Left hindlimb (tissue), 1 donor: ENCODE measurements at regions not wholly inside any gene's neighbourhood (a gene's known extent, or its start where the extent isn't known, plus 50 kb on each side); places are given as distances from the start of the nearest gene placed in this dataset.
A peak's percentile ranks its signal among the peaks of the same experiment; 100 is the strongest.

Experiments
- DNase-seq: peaks from one replicate; pipeline ENCODE4 v3.0.0-alpha.2; 2018

DNA sequence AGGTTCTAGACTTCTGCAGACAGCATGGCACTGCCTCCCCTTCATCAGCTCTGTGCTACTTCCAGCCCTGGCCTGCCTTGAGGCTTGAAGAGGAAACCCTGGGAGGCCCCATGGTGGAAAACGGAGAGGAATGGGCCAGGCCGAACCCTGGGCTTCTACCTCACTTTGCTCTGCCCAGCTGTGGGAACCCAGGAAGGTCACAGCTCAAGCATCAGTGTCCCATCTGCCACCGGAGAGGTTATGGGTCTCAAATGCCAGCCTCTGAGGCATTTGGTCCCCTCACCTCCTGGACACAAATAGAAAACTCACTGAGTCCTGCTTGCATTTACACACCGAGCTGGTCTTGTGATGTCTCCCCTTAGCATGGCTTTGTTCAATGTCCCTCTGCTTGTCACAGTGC, 80.1 kb upstream of the ALDH1B1 start:
- no peak for DNase-seq

GRCh38 chr9:38311382-38312270, 80.9 kb upstream of the ALDH1B1 start:
- DNase-seq, result peak; percentile 57

- no peak for DNase-seq
These were observed 82.9 kb upstream of the ALDH1B1 start for GRCh38 chr9:38309324-38310195.

DNA sequence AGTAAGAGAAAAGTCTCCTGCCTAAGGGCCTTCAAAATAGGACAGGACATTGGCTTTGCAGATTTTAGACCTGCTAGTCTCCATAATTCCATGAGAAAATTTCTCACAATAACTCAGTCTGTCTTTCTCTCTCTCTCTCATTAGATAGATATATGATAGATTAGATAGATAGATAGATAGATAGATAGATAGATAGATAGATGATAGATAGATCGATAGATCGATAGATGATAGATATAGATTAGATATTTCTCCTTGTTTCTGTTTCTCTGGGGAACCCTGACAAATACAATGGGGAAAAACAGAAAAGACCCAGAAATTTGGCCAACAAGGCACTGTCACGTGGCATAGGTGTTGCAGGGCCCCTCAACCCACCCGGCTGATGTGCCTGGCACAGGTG, 84.4 kb upstream of the ALDH1B1 start:
- no peak for DNase-seq

DNA sequence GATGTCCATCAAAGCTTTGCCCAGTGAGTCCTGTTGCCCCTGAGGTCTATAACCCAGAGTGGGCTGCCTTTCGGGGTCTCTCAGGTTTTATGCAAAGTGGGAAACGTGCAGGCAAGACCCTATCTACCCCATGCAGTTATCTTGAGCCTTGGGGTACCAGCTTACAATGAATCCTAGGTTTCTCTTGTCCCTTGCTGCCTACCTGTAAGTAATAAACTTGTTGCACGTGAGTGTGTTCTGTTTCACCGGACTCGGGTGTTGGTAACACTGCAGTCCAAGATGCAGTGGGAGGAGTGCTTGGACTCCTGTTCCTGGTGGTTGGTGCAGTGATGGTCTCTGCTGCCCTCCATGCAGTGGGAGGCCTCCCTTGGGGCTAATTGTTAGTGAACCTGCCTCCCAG, 85.6 kb upstream of the ALDH1B1 start:
- DNase-seq, result no peak

DNA sequence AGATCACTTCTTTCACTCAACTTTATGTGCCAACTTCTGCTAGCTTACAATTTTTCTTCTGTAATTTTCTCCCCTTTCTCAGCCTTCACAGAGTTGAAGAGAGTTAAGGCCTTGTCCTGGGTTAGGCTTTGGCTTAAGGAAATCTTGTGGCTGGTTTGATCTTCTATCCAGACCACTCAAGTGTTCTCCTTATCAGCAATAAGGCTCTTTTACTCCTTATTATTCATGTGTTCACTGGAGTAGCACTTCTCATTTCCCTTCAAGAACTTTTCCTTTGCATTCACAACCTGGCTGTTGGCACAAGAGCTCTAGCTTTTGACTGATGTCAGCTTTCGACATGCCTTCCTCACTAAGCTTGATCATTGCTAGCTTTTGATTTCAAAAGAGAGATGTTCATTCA, 86.9 kb upstream of the ALDH1B1 start:
- DNase-seq, result no peak

DNA sequence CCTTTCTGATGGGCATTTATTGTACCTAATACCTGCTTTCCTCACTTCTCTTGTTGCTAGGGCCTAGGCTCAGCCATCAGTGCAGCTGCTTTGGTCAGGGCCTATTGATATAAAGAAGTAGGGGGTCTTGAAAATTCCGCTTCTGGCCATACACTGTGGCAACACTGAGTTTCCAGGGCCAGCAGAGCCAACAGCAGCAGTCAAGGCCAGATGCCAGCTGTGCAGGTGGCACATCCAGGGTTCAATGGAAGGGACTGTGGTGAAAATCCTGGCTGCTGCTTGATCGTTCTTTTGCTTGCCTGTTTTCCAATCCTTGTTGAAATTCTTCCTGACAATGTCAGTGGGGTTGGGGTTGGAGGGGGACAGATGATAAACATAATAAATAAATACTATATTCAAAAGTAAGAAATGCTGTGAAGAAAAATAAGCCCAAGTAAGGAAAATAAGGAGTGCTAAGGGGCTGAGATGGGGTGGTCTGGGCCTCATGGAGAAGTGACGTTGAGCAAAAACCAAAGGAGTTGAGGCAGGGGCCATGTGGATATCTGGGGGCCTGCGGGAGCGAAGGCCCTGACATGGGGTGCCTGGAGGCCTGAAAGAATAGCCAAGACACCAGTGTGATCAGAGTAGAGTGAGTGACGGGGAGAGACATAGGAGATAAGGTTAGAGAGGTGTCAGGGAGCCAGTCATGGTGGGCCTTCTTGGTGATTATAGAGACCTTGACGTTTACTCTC, 91.0 kb upstream of the ALDH1B1 start:
- DNase-seq, result no peak

DNA sequence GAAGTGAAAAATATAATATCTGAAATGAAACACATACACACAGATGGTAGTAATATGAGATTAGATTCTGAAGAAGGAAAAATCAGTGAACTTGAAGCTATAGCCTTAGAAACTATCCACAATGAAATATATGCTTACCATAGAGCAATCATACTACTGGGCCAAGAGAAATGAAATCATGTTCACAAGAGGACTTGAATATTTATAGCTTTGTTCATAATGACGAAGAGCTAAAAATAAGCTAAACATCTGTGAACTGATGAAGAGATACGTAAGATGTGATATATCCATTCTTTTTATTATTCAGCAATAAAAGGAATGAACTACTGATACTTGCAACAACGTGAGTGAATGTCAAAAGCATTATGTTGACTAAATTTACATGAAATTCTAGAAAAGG, 92.6 kb upstream of the ALDH1B1 start:
- DNase-seq, result no peak

GRCh38 chr9:38298904-38299303, 93.6 kb upstream of the ALDH1B1 start:
- DNase-seq, result no peak

GRCh38 chr9:38298503-38298902, 94.0 kb upstream of the ALDH1B1 start:
- DNase-seq, result no peak

DNA sequence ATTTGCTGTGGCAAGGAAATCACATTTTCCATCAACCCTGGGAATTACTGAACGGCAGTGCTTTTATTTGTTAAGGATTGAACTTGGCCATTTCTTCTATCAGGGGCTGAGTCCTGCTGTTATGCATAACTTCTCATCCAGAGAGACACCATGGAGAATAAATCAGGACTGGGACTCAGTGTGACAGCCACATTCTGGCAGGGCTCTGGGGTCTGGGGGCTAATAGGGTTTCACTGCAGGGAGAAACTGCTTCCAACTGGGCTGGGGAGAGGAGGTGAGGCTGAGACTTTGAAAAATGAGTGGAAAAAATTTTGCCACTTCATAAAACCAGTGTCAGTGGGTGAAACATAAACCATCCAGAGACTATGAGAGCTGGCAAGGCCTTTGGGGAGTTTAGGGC, 95.7 kb upstream of the ALDH1B1 start:
- DNase-seq, result no peak

DNA sequence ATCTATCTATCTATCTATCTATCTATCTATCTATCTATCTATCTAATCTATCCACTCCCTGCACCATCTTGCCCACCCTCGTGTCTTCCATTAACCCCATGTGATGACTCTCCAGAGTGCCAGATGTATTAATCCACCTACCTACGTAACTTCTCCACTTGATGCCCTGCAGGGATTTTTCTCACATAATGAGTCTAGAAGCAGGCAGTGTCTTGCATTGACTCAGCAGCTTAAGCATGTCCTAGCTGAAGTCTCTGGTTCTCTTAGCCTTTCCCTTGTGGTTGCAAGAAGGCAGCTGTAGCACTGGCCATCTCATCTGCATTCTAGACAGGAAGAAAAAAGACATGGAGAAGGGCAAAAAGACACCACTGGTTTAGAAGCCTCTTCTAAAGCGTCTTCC, 96.7 kb upstream of the ALDH1B1 start:
- no peak for DNase-seq

- DNase-seq, result no peak
These were observed 98.1 kb upstream of the ALDH1B1 start for GRCh38 chr9:38294220-38294960.

- no peak for DNase-seq
These were observed 99.5 kb upstream of the ALDH1B1 start for GRCh38 chr9:38293022-38293421.

DNA sequence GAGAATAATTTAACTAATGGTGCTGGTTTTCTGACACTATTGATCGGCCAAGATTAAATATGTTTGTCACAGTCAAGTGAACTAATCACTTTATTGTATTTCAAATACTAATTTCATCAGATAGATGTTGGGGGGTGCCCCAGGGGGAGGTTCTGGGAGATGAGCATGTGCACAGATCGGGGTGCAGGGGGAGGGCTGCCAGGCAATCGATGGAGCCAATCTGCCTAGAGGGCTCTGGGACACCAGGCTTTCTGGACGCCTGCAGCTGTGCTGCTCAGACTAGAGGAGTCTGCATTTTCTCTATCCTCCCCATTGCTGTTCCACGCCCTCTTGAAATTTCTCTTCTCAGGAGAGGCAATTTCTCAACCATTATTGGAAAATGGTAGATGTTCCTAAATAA, 100.0 kb upstream of the ALDH1B1 start:
- DNase-seq, result no peak

DNA sequence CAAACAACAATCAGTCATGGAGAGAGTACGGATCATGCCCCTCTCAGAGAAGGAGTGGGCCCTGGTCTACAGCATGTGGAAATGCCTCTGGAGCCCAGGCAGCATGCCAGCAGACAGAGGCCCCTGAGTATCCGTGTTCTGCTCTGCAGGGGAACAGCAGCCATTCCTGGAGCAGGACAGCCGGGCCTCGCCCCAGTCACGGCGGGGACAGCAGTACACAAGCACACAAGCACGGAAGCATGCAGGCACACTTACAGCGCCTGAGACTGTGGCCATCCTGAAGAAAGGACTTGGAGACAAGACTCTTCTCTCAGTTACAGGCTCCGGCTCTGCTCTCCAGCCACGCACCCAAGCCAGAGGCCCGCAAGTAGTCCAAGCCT, 102.6 kb upstream of the ALDH1B1 start:
- no peak for DNase-seq

- no peak for DNase-seq
These were observed 103.2 kb upstream of the ALDH1B1 start for GRCh38 chr9:38289236-38289865.

DNA sequence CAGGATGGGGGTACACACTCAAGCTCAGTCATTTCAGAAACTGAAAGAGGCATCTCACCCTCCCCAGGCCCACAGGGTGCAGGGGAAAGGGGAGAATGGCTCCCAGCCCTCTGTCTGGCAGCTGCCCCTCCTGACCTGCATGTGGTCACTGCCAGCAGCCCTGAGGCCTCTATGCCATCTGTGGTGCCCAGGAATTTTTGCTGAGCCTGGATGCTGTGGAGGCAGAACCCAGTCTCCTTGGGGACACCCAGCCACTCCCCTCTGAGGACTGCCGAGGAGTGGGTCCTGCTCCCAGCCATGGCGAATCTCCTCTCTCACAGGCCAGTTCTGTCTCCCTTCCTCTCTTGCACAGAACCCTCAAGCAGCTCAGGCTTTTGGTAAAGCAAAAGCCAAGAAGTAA, 104.0 kb upstream of the ALDH1B1 start:
- DNase-seq, result no peak

DNA sequence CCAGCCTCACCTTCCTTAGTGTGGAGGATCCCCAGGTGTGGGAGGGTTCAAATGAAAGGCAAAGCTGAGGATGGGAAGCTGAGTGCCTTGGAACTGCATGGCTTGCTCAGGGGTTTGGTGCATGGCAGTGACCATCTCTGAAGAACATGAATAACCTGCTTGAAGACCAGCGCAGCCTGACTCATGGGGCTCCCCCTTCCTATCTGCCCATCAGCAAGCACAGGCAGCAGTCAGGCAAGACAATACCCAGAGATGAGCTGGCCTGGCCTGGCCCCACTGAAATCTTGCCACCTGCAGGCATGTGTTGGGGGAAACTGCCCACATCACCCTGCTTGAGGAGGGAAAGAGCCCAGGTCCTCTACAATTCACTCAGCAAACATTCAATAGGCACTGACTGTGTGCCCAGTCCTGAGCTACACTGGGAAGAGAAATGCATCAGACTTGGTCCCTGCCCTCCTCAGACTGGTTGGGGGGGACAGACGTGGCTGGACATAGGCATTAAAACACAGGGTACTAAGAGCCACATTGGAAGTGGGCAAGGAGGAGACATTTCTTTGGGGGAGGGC, 105.0 kb upstream of the ALDH1B1 start:
- no peak for DNase-seq

GRCh38 chr9:38286766-38287165, 105.7 kb upstream of the ALDH1B1 start:
- DNase-seq, result no peak

GRCh38 chr9:38286357-38286756, 106.1 kb upstream of the ALDH1B1 start:
- no peak for DNase-seq

DNA sequence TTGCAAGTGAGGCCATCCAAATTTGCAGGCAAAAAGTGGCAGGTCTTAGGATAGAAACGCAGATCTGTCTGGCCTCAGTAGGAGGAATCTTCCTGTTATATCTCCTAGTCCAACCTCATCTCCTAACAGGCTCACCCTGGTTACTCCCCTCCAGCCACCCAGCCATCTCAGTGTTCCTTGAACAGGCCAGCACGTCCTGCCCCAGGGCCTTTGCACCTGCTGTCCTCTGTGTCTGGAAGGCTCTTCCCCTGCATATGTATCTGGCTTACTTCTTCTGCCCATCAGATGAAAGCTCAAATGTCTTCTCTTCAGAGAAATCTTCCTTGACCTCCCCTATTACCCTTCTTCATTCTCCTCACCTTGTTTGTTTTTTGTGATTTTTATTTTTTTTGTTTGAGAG, 107.3 kb upstream of the ALDH1B1 start:
- DNase-seq, result no peak
